ENCODE measurements at regions not wholly inside any gene's neighbourhood (a gene's known extent, or its start where the extent isn't known, plus 50 kb on each side); places are given as distances from the start of the nearest gene placed in this dataset.

GRCh38 chr6:43962458-43962857, 164.8 kb downstream of the MRPL14 start (continued):
- TF ChIP-seq ZNF354B (CRISPR knock-in tag; IDR thresholded peaks at IDR 0.05): no peak
- TF ChIP-seq TARDBP (IDR thresholded peaks at IDR 0.05): no peak
- TF ChIP-seq, protein P1, sequence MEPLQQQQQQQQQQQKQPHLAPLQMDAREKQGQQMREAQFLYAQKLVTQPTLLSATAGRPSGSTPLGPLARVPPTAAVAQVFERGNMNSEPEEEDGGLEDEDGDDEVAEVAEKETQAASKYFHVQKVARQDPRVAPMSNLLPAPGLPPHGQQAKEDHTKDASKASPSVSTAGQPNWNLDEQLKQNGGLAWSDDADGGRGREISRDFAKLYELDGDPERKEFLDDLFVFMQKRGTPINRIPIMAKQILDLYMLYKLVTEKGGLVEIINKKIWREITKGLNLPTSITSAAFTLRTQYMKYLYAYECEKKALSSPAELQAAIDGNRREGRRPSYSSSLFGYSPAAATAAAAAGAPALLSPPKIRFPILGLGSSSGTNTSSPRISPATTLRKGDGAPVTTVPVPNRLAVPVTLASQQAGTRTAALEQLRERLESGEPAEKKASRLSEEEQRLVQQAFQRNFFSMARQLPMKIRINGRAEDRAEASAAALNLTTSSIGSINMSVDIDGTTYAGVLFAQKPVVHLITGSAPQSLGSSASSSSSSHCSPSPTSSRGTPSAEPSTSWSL (CRISPR knock-in tag; IDR thresholded peaks at IDR 0.05; ENCODE audit: borderline replicate concordance): no peak

DNA sequence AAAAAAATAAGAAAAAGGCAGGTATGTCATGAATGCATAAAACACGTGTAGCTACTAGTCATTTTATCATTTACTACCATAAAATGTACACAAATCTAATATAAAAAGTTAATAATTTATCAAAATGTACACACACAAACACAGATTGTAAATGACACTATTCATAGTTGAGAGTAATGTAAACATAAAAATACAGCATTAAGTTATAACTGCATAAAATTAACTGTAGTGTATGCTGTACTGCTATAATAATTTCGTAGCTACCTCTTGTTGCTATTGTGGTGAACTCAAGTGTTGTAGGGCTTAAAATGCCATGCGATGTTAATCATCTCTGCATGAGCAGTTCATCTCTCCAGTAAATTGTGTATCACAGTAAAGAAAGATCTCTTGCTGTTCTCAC, 170.0 kb downstream of the MRPL14 start:
- Histone ChIP-seq H3K9me1 (ENCODE audit: control insufficient read depth, insufficient read depth, low read length) (peaks cover 3% of the 10 kb centered on the region), H3K27me3 (ENCODE audit: control insufficient read depth in 2 of 2, insufficient read depth in 2 of 2, low read length in 2 of 2) (no peaks in the 10 kb centered on the region), H3K9ac (ENCODE audit: insufficient read depth in 1 of 2, low read depth in 2 of 2, low read length in 2 of 2) (no peak overlapping the region), H3K27ac (ENCODE audit: extremely low read depth, low read depth, low read length) (no peak overlapping the region), H2AFZ (ENCODE audit: low read depth, low read length) (no peak overlapping the region), H4K20me1 (replicated peaks; ENCODE audit: control insufficient read depth, insufficient read depth, low read length) (no peaks in the 10 kb centered on the region), H3K79me2 (ENCODE audit: control insufficient read depth, insufficient read depth, low read length) (no peaks in the 10 kb centered on the region), H3K4me3 (no peak overlapping the region), H3K9me3 (replicated peaks; ENCODE audit: control insufficient read depth, insufficient read depth, low read depth, low read length) (peaks cover 19% of the 10 kb centered on the region), H3K4me1 (replicated peaks in 1 of 2; ENCODE audit: control insufficient read depth in 2 of 2, insufficient read depth in 2 of 2, low read length in 2 of 2) (peaks cover 6 to 12% of the 10 kb centered on the region in 2 experiments), H3K36me3 (ENCODE audit: control insufficient read depth, insufficient read depth, low read length) (no peaks in the 10 kb centered on the region; the same call in 2 of the 3 replicates), H3K4me2 (ENCODE audit: insufficient read depth, low read length) (no peak overlapping the region)
- DNase-seq (ENCODE audit: extremely low read depth in 1 of 4, low spot score in 3 of 4) (no peak), FAIRE-seq (no peak), ATAC-seq (no peak)
- intact Hi-C loops (cut with micrococcal nuclease) (loop anchor here (5.0 kb wide), 1 partner anchor 50 kb away; no protein-coding TSS in a partner anchor), in situ Hi-C loops (cut with MboI) (no loop called here)
- BruUV-seq (replicated peaks): no TSS peak
- ChIA-PET POLR2A (interaction anchor here (0.8 to 1.1 kb wide), 2 partner anchors 33 to 187 kb away, joined by 3 to 5 read pairs; no protein-coding TSS in a partner anchor), CTCF (ENCODE audit: low intra/inter-chr PET ratio) (no interaction called here)
- 62% methylated on average over 3 of the region's 3 CpGs for WGBS (ENCODE audit: insufficient coverage, low coverage, missing lambda C conversion rate)
- TF ChIP-seq CBX1 (IDR thresholded peaks at IDR 0.05; ENCODE audit: low read depth) (no peak), POLR3G (IDR thresholded peaks at IDR 0.05; ENCODE audit: extremely low read depth, insufficient read length, insufficient replicate concordance) (no peak)
- TF ChIP-seq, protein P2, sequence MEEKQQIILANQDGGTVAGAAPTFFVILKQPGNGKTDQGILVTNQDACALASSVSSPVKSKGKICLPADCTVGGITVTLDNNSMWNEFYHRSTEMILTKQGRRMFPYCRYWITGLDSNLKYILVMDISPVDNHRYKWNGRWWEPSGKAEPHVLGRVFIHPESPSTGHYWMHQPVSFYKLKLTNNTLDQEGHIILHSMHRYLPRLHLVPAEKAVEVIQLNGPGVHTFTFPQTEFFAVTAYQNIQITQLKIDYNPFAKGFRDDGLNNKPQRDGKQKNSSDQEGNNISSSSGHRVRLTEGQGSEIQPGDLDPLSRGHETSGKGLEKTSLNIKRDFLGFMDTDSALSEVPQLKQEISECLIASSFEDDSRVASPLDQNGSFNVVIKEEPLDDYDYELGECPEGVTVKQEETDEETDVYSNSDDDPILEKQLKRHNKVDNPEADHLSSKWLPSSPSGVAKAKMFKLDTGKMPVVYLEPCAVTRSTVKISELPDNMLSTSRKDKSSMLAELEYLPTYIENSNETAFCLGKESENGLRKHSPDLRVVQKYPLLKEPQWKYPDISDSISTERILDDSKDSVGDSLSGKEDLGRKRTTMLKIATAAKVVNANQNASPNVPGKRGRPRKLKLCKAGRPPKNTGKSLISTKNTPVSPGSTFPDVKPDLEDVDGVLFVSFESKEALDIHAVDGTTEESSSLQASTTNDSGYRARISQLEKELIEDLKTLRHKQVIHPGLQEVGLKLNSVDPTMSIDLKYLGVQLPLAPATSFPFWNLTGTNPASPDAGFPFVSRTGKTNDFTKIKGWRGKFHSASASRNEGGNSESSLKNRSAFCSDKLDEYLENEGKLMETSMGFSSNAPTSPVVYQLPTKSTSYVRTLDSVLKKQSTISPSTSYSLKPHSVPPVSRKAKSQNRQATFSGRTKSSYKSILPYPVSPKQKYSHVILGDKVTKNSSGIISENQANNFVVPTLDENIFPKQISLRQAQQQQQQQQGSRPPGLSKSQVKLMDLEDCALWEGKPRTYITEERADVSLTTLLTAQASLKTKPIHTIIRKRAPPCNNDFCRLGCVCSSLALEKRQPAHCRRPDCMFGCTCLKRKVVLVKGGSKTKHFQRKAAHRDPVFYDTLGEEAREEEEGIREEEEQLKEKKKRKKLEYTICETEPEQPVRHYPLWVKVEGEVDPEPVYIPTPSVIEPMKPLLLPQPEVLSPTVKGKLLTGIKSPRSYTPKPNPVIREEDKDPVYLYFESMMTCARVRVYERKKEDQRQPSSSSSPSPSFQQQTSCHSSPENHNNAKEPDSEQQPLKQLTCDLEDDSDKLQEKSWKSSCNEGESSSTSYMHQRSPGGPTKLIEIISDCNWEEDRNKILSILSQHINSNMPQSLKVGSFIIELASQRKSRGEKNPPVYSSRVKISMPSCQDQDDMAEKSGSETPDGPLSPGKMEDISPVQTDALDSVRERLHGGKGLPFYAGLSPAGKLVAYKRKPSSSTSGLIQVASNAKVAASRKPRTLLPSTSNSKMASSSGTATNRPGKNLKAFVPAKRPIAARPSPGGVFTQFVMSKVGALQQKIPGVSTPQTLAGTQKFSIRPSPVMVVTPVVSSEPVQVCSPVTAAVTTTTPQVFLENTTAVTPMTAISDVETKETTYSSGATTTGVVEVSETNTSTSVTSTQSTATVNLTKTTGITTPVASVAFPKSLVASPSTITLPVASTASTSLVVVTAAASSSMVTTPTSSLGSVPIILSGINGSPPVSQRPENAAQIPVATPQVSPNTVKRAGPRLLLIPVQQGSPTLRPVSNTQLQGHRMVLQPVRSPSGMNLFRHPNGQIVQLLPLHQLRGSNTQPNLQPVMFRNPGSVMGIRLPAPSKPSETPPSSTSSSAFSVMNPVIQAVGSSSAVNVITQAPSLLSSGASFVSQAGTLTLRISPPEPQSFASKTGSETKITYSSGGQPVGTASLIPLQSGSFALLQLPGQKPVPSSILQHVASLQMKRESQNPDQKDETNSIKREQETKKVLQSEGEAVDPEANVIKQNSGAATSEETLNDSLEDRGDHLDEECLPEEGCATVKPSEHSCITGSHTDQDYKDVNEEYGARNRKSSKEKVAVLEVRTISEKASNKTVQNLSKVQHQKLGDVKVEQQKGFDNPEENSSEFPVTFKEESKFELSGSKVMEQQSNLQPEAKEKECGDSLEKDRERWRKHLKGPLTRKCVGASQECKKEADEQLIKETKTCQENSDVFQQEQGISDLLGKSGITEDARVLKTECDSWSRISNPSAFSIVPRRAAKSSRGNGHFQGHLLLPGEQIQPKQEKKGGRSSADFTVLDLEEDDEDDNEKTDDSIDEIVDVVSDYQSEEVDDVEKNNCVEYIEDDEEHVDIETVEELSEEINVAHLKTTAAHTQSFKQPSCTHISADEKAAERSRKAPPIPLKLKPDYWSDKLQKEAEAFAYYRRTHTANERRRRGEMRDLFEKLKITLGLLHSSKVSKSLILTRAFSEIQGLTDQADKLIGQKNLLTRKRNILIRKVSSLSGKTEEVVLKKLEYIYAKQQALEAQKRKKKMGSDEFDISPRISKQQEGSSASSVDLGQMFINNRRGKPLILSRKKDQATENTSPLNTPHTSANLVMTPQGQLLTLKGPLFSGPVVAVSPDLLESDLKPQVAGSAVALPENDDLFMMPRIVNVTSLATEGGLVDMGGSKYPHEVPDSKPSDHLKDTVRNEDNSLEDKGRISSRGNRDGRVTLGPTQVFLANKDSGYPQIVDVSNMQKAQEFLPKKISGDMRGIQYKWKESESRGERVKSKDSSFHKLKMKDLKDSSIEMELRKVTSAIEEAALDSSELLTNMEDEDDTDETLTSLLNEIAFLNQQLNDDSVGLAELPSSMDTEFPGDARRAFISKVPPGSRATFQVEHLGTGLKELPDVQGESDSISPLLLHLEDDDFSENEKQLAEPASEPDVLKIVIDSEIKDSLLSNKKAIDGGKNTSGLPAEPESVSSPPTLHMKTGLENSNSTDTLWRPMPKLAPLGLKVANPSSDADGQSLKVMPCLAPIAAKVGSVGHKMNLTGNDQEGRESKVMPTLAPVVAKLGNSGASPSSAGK (IDR thresholded peaks at IDR 0.05): 0 out of 2 replicates have a peak, but pooled peaks have one; percentile 12

Measured in K562 (cell line).